ENCODE measurements at regions not wholly inside any gene's neighbourhood (a gene's known extent, or its start where the extent isn't known, plus 50 kb on each side); places are given as distances from the start of the nearest gene placed in this dataset.

DNA sequence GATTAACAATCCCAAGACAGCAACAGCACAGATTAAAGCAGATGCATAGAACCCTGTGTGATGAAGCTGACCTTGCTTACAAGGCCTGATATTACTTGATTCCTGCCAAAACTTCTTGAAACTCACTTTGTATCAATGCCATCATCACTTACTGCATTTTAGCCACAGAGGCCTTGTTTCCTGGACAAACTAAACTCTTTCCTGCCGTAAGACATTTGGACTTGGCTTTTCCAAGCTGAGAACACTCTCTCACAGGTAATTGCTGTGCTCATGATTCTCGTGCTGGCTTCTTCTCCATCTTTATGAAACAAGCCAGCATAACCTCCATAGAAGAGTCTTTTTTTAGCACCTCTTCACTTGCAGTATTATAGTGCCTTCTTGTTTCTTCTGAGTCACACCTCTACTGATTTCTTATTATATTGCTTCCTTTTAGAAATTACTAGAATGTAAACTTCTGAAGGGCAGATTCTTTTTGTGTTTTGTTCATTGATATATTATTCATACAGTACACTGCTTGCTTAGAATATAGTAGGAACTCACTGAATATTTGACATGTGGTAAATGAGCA, 456.5 kb upstream of the ZNF608 start:
- Histone ChIP-seq H3K4me3 (replicated peaks in 1 of 3; ENCODE audit: insufficient read depth in 1 of 3, low read depth in 1 of 3, low read length in 3 of 3) (no peak overlapping the region), H3K36me3 (ENCODE audit: control insufficient read depth in 2 of 2, extremely low read depth in 1 of 2, insufficient read depth in 2 of 2, low read length in 2 of 2) (no peaks in the 10 kb centered on the region), H3K4me2 (ENCODE audit: insufficient read depth, low read length) (no peak overlapping the region), H3K27ac (ENCODE audit: insufficient read depth, low read depth, low read length) (no peak overlapping the region), H3K9me1 (replicated peaks; ENCODE audit: control insufficient read depth, extremely low read depth, insufficient read depth, low read length) (no peaks in the 10 kb centered on the region), H3K27me3 (ENCODE audit: control insufficient read depth in 2 of 2, insufficient read depth in 2 of 2, low read length in 2 of 2) (no peaks in the 10 kb centered on the region), H3K4me1 (ENCODE audit: control insufficient read depth, extremely low read depth, insufficient read depth, low read length) (no peaks in the 10 kb centered on the region), H3K9me3 (replicated peaks; ENCODE audit: control insufficient read depth, insufficient read depth, low read length) (no peaks in the 10 kb centered on the region), H3K79me2 (ENCODE audit: control insufficient read depth, insufficient read depth, low read length) (no peaks in the 10 kb centered on the region), H3K9ac (replicated peaks; ENCODE audit: extremely low read depth, insufficient read depth, low read length) (no peak overlapping the region), H4K20me1 (replicated peaks; ENCODE audit: control insufficient read depth, extremely low read depth, insufficient read depth, low read length) (no peaks in the 10 kb centered on the region), H2AFZ (ENCODE audit: low read depth, low read length) (no peak overlapping the region)
- FAIRE-seq, result no peak
- ChIA-PET CTCF (interaction anchor here (1.0 to 1.2 kb wide), 3 partner anchors 10 to 1532 kb away, joined by 3 to 6 read pairs (median 3); no protein-coding TSS in a partner anchor), POLR2A (no interaction called here)
- no peak for DNase-seq (ENCODE audit: low read depth, low spot score)
- intact Hi-C loops (cut with micrococcal nuclease), result loop anchor here (10.0 kb wide), 1 partner anchor 298 kb away; no protein-coding TSS in a partner anchor
- TF ChIP-seq, protein P1, sequence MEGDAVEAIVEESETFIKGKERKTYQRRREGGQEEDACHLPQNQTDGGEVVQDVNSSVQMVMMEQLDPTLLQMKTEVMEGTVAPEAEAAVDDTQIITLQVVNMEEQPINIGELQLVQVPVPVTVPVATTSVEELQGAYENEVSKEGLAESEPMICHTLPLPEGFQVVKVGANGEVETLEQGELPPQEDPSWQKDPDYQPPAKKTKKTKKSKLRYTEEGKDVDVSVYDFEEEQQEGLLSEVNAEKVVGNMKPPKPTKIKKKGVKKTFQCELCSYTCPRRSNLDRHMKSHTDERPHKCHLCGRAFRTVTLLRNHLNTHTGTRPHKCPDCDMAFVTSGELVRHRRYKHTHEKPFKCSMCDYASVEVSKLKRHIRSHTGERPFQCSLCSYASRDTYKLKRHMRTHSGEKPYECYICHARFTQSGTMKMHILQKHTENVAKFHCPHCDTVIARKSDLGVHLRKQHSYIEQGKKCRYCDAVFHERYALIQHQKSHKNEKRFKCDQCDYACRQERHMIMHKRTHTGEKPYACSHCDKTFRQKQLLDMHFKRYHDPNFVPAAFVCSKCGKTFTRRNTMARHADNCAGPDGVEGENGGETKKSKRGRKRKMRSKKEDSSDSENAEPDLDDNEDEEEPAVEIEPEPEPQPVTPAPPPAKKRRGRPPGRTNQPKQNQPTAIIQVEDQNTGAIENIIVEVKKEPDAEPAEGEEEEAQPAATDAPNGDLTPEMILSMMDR (IDR thresholded peaks at IDR 0.05; ENCODE audit: extremely low read depth in 1 of 2, insufficient read depth in 1 of 2, low read depth in 1 of 2, low read length in 2 of 2), result no peak
- TF ChIP-seq, protein P2, sequence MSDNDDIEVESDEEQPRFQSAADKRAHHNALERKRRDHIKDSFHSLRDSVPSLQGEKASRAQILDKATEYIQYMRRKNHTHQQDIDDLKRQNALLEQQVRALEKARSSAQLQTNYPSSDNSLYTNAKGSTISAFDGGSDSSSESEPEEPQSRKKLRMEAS (IDR thresholded peaks at IDR 0.05; ENCODE audit: insufficient read depth, insufficient read length), result no peak
- TF ChIP-seq EZH2 (IDR thresholded peaks at IDR 0.05; ENCODE audit: borderline replicate concordance, low read depth, low read length, severe bottlenecking) (no peak), POLR2A (IDR thresholded peaks at IDR 0.05; ENCODE audit: low read depth, low read length) (no peak), POLR2AphosphoS5 (IDR thresholded peaks at IDR 0.05; ENCODE audit: insufficient read depth, low read depth, low read length) (no peak), FOS (IDR thresholded peaks at IDR 0.05; ENCODE audit: borderline replicate concordance, insufficient read depth, low read length) (no peak), JUN (IDR thresholded peaks at IDR 0.05; ENCODE audit: borderline replicate concordance, insufficient read depth, insufficient read length, low read depth) (no peak), MYC (IDR thresholded peaks at IDR 0.05; ENCODE audit: low read depth, low read length) (no peak), GATA2 (IDR thresholded peaks at IDR 0.05; ENCODE audit: insufficient read depth, insufficient read length, low read depth, low read length) (no peak)
- dilution Hi-C loops (cut with MboI; ENCODE audit: extremely low pct_ligation_motif_present, low sequenced_read_pairs), result no loop called here
- no TSS peak for BruUV-seq (replicated peaks)

Data from endothelial cell of umbilical vein (primary cell).